Large intestine (tissue), 3 donors: ENCODE measurements at regions not wholly inside any gene's neighbourhood (a gene's known extent, or its start where the extent isn't known, plus 50 kb on each side); places are given as distances from the start of the nearest gene placed in this dataset.
A peak's percentile ranks its signal among the peaks of the same experiment; 100 is the strongest.

Experiments used
- DNase-seq, 2 donors: peaks; one replicate each; pipeline versions ENCODE4 v3.0.0 to v3.0.0-alpha.2; 2013
- H3K27ac ChIP-seq: one replicate; pipeline ENCODE4 v1.5.1; 2013; ENCODE audit warnings: low read length
- H3K27me3 ChIP-seq: 2 replicates; pipeline ENCODE4 v1.6.1; 2013; ENCODE audit warnings: low read length; ENCODE audit not compliant: control insufficient read depth, insufficient read depth
- H3K36me3 ChIP-seq: 2 replicates; pipeline ENCODE4 v1.6.1; 2013; ENCODE audit warnings: low read length; ENCODE audit not compliant: control insufficient read depth, insufficient read depth
- H3K4me1 ChIP-seq: one replicate; pipeline ENCODE4 v1.6.1; 2013; ENCODE audit warnings: low read length; ENCODE audit not compliant: control insufficient read depth, insufficient read depth
- H3K4me3 ChIP-seq: one replicate; pipeline ENCODE4 v1.5.1; 2013; ENCODE audit warnings: low read length
- H3K9me3 ChIP-seq: one replicate; pipeline ENCODE4 v1.6.1; 2013; ENCODE audit warnings: mild to moderate bottlenecking, low read depth, low read length, moderate library complexity; ENCODE audit not compliant: control insufficient read depth
- WGBS: methylation state at CpG from one replicate; pipeline ENCODE4 v1.1.5; 2013; ENCODE audit warnings: low lambda C conversion rate; ENCODE audit not compliant: insufficient coverage; 5-methylcytosine and 5-hydroxymethylcytosine counted together

DNA sequence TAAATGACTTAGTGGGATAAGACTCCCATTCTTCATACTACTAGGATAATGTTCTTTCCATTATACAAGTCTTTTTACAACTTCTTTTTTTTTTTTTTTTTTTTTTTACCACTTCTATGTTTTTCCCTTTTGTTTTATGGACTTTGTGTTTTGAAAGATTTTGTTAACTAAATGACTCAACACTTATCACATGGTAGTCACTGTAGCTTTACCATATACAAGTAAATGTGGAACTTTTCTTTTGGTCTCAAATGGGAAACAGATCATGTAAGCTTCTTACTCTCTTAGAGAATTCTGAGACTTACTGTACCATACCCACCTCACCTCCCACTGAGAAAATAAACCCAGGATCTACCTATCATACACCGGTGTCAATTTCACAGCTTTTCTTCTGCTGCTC, 590.3 kb upstream of the CDH2 start:
- DNase-seq, result no peak
- Histone ChIP-seq H3K4me1 (no peaks in the 10 kb centered on the region), H3K9me3 (no peaks in the 10 kb centered on the region), H3K27me3 (no peaks in the 10 kb centered on the region), H3K27ac (no peak overlapping the region), H3K36me3 (no peaks in the 10 kb centered on the region), H3K4me3 (no peak overlapping the region)
- WGBS, result no CpG with 5 or more reads among the region's 1 CpG

- H3K4me3 ChIP-seq, result no peak overlapping the region
- DNase-seq, result no peak
- H3K27me3 ChIP-seq, result no peaks in the 10 kb centered on the region
- H3K9me3 ChIP-seq, result no peaks in the 10 kb centered on the region
- no peaks in the 10 kb centered on the region for H3K36me3 ChIP-seq
- H3K27ac ChIP-seq, result no peak overlapping the region
- H3K4me1 ChIP-seq, result no peaks in the 10 kb centered on the region
These were observed 589.8 kb upstream of the CDH2 start for GRCh38 chr18:28766721-28767120.

- H3K9me3 ChIP-seq, result no peaks in the 10 kb centered on the region
- no peak overlapping the region for H3K27ac ChIP-seq
- DNase-seq, result no peak
- H3K27me3 ChIP-seq, result no peaks in the 10 kb centered on the region
- H3K36me3 ChIP-seq, result no peaks in the 10 kb centered on the region
- H3K4me1 ChIP-seq, result no peaks in the 10 kb centered on the region
- H3K4me3 ChIP-seq, result no peak overlapping the region
- no CpG with 5 or more reads among the region's 2 CpGs for WGBS
These were observed 589.1 kb upstream of the CDH2 start for GRCh38 chr18:28766027-28766426.

DNA sequence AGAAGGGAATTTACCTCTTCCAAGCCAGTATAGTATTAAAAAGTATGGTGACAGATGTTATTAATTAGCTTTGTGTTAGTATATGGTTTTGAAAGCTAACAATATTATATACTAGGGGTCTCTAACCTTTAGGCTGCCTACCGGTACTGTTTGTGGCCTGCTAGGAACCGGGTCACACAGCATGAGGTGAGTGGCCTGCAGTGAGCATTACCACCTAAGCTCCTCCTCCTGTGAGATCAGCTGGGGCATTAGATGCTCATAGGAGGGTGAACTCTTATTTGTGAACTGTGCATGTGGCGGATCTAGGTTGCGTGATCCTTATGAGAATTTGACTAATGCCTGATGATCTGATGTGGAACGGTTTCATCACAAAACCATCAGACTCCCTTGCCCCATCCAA, 583.4 kb upstream of the CDH2 start:
- no CpG with 5 or more reads among the region's 5 CpGs for WGBS
- no peaks in the 10 kb centered on the region for H3K27me3 ChIP-seq
- no peak for DNase-seq
- H3K36me3 ChIP-seq, result no peaks in the 10 kb centered on the region
- H3K4me3 ChIP-seq, result no peak overlapping the region
- no peaks in the 10 kb centered on the region for H3K4me1 ChIP-seq
- no peaks in the 10 kb centered on the region for H3K9me3 ChIP-seq
- no peak overlapping the region for H3K27ac ChIP-seq

DNA sequence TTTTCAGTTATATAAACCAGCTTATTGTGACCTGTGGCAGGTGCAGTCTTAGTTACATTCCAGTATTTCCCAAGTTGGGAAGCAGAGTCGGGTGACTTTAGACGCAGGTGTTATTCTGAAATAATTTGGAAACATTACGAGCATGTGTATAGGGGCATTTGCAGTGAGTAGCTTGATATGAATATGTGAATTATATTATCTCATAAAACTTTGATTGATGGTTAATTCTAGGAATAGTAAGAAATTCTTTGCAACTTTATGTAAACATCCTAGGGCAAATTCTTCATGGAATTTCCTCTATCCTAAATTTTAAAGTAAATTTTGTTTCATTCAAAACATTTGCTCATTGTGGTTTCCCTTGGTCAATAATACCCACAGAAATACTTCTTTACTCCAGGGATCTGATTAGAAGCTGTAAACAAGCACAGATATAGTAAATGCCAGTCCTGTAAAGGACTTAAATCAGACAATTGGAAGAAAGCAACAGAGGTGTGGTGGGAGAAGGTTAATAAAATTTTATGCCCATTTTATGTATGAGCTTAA, 580.6 kb upstream of the CDH2 start:
- no peaks in the 10 kb centered on the region for H3K4me1 ChIP-seq
- H3K36me3 ChIP-seq, result no peaks in the 10 kb centered on the region
- H3K27me3 ChIP-seq, result no peaks in the 10 kb centered on the region
- WGBS, result no CpG with 5 or more reads among the region's 3 CpGs
- no peak overlapping the region for H3K4me3 ChIP-seq
- H3K27ac ChIP-seq, result no peak overlapping the region
- H3K9me3 ChIP-seq, result no peaks in the 10 kb centered on the region
- no peak for DNase-seq

- WGBS, result 80% methylated on average over 1 of the region's 4 CpGs
These were observed 566.2 kb upstream of the CDH2 start for GRCh38 chr18:28743115-28743514.

GRCh38 chr18:28740575-28740974, 563.6 kb upstream of the CDH2 start:
- Histone ChIP-seq H3K4me3 (no peak overlapping the region), H3K9me3 (no peaks in the 10 kb centered on the region), H3K36me3 (no peaks in the 10 kb centered on the region), H3K27ac (no peak overlapping the region), H3K27me3 (no peaks in the 10 kb centered on the region), H3K4me1 (no peaks in the 10 kb centered on the region)
- no peak for DNase-seq
- WGBS, result no CpG with 5 or more reads among the region's 1 CpG

More at GRCh38 chr18:28743115-28743514, 566.2 kb upstream of the CDH2 start:
- Histone ChIP-seq H3K36me3 (no peaks in the 10 kb centered on the region), H3K9me3 (no peaks in the 10 kb centered on the region), H3K27ac (no peak overlapping the region), H3K27me3 (no peaks in the 10 kb centered on the region), H3K4me1 (no peaks in the 10 kb centered on the region), H3K4me3 (no peak overlapping the region)
- no peak for DNase-seq

- Histone ChIP-seq H3K4me3 (no peak overlapping the region), H3K27ac (no peak overlapping the region), H3K36me3 (no peaks in the 10 kb centered on the region), H3K9me3 (no peaks in the 10 kb centered on the region), H3K4me1 (no peaks in the 10 kb centered on the region), H3K27me3 (no peaks in the 10 kb centered on the region)
- DNase-seq, result no peak
These were observed 560.0 kb upstream of the CDH2 start for GRCh38 chr18:28736951-28737350.

DNA sequence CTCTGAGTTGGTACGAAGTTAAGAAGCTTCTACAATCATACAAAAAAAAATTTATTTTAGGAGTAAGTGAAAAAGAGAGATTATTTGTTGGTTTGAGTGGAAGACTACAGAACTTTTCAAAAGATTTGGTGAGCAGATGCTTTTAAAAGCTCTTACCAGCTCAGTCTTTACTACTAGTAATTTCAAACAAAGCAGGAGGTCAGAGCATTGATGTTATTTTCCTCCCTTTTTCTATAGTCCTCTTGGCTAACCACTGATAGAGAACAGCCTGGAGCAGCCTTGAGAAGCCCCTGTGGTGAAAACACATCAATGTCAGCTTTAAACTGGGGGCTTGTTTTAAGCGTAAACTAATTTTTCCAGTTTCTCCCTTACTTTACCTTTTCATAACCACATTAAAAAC, 559.3 kb upstream of the CDH2 start:
- Histone ChIP-seq H3K36me3 (no peaks in the 10 kb centered on the region), H3K4me3 (no peak overlapping the region), H3K4me1 (no peaks in the 10 kb centered on the region), H3K9me3 (no peaks in the 10 kb centered on the region), H3K27me3 (no peaks in the 10 kb centered on the region), H3K27ac (no peak overlapping the region)
- WGBS, result 84% methylated on average over 2 of the region's 2 CpGs
- no peak for DNase-seq

GRCh38 chr18:28735731-28736130, 558.8 kb upstream of the CDH2 start:
- 100% methylated on average over 1 of the region's 2 CpGs for WGBS
- peak; percentile 12 to 18 for DNase-seq
- Histone ChIP-seq H3K36me3 (no peaks in the 10 kb centered on the region), H3K4me1 (no peaks in the 10 kb centered on the region), H3K27ac (no peak overlapping the region), H3K27me3 (no peaks in the 10 kb centered on the region), H3K4me3 (no peak overlapping the region), H3K9me3 (no peaks in the 10 kb centered on the region)

GRCh38 chr18:28729321-28729720, 552.4 kb upstream of the CDH2 start:
- H3K4me3 ChIP-seq, result no peak overlapping the region
- no peaks in the 10 kb centered on the region for H3K4me1 ChIP-seq
- no peaks in the 10 kb centered on the region for H3K27me3 ChIP-seq
- H3K9me3 ChIP-seq, result no peaks in the 10 kb centered on the region
- H3K27ac ChIP-seq, result no peak overlapping the region
- no peaks in the 10 kb centered on the region for H3K36me3 ChIP-seq
- DNase-seq, result no peak
- 100% methylated on average over 1 of the region's 1 CpG for WGBS
